ENCODE measurements at regions not wholly inside any gene's neighbourhood (a gene's known extent, or its start where the extent isn't known, plus 50 kb on each side); places are given as distances from the start of the nearest gene placed in this dataset.

GRCh38 chr17:54844233-54844632 lies 56.4 kb upstream of the TOM1L1 start (continued):
- no peak for TF ChIP-seq EZH2 (IDR thresholded peaks at IDR 0.05; ENCODE audit: borderline replicate concordance, control insufficient read depth, low read depth, low read length)

GRCh38 chr17:54848368-54848987 lies 52.2 kb upstream of the TOM1L1 start:
- in situ Hi-C loops (cut with MboI), result no loop called here
- 19% methylated on average over 2 of the region's 2 CpGs for WGBS (ENCODE audit: insufficient coverage, insufficient replicate concordance, low lambda C conversion rate, missing lambda C conversion rate)

More at GRCh38 chr17:54848368-54848987, 52.2 kb upstream of the TOM1L1 start:
- Histone ChIP-seq H3K27me3 (replicated peaks in 1 of 2; ENCODE audit: control insufficient read depth in 2 of 2, insufficient read depth in 2 of 2, low read length in 1 of 2) (no peaks in the 10 kb centered on the region), H3K4me2 (ENCODE audit: control insufficient read depth, insufficient read depth) (no peak overlapping the region), H2AFZ (ENCODE audit: control insufficient read depth, low read depth, low read length) (no peak overlapping the region), H3K4me3 (no peak overlapping the region), H3K9ac (ENCODE audit: control insufficient read depth, insufficient read depth, low read length) (no peak overlapping the region), H4K20me1 (ENCODE audit: control insufficient read depth, insufficient read depth) (no peaks in the 10 kb centered on the region), H3K36me3 (ENCODE audit: control insufficient read depth in 2 of 2, insufficient read depth in 2 of 2, low read length in 1 of 2) (no peaks in the 10 kb centered on the region), H3K9me3 (replicated peaks; ENCODE audit: control insufficient read depth, insufficient read depth, low read length) (no peaks in the 10 kb centered on the region), H3K4me1 (ENCODE audit: control insufficient read depth, insufficient read depth, low read length) (no peaks in the 10 kb centered on the region), H3K27ac (ENCODE audit: control insufficient read depth, insufficient read depth) (no peak overlapping the region), H3K79me2 (ENCODE audit: control insufficient read depth, insufficient read depth, low read length) (no peaks in the 10 kb centered on the region)
- intact Hi-C loops (cut with micrococcal nuclease; ENCODE audit: unreplicated experiment), result no loop called here
- TF ChIP-seq BCL11A (IDR thresholded peaks at IDR 0.05; ENCODE audit: low read depth, low read length), result no peak
- no peak for TF ChIP-seq CTCF (IDR thresholded peaks at IDR 0.05 in 2 of 3, conservative IDR thresholded peaks at IDR 0.05 in 1 of 3; ENCODE audit: control insufficient read depth in 2 of 3, extremely low read depth in 1 of 3, insufficient read depth in 1 of 3, low read depth in 3 of 3, low read length in 3 of 3)
- ChIA-PET SMC1A (ENCODE audit: uncharacterized antibody, unreplicated experiment) (no interaction called here), POLR2A (no interaction called here), RAD21 (ENCODE audit: unreplicated experiment) (no interaction called here), CTCF (no interaction called here)
- no peak for DNase-seq (ENCODE audit: low read depth, low spot score)
- no peak for ATAC-seq
- no peak for FAIRE-seq
- no TSS peak for BruUV-seq (replicated peaks)

Measured in GM12878 (cell line).